Renal cortex interstitium (tissue), 11 donors: ENCODE measurements at regions not wholly inside any gene's neighbourhood (a gene's known extent, or its start where the extent isn't known, plus 50 kb on each side); places are given as distances from the start of the nearest gene placed in this dataset.
"Not testable (repeated sequence)": the region's sequence is repeated elsewhere in the genome, so short reads cannot be mapped to it uniquely, and the experiment has no call there.

ENCODE experiments used
- DNase-seq, 11 donors: peaks; one replicate each; pipeline ENCODE4 v3.0.0-alpha.2; 2013; ENCODE audit warnings: low read depth in 9 of 11, low spot score in 4 of 11; ENCODE audit errors: extremely low read depth in 1 of 11

DNA sequence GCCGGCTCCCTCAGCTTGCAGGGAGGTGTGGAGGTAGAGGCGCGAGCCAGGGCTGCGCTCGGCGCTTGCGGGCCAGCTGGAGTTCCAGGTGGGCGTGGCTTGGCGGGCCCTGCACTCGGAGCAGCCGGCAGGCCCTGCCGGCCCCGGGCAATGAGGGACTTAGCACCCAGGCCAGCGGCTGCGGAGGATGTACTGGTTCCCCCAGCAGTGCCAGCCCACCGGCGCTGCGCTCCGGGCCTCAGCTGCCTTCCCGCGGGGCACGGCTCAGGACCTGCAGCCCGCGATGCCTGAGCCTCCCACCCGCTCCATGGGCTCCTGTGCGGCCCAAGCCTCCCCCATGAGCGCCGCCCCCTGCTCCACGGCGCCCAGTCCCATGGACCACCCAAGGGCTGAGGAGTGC, 1293.6 kb upstream of the NXPH2 start:
- not testable (repeated sequence) for DNase-seq

DNA sequence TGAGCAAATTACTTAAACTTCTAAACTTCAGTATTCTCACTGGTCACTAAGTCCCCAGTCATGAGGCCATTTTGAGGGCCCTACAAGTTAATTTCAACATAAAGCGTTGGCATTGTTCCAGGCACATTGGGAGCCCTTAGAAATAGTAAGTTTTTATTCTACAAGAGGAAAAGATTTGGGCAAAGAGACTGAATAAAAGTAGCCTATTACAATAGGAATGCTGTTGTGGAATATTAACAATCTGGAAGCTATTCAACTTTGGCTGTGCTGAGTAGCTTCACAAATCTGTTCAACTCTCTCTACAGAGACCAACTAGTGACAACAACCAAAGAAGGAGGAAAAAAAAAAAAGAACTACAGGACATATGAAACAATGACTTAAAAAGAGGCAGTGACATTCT, 1287.5 kb upstream of the NXPH2 start:
- no peak for DNase-seq

DNA sequence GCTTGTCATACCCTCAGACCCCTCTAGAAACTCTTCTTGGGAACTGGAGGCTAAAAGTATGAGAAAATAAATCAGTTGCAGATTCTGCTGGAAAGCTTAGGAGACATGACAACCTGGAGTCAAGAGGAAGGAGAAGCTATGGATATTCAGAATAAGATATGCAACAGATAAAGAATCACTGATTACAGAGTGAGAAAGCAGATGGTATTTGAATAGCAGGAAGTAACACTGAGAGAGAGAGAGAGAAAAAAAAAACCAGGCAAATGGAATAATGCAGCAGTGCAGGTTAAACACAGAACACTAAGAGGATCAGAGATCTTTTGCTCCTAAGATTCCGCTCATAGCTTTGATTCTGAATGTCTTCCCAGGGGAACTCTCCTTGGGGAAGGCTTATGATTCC, 1284.1 kb upstream of the NXPH2 start:
- no peak for DNase-seq

GRCh38 chr2:140063356-140063755, 1283.2 kb upstream of the NXPH2 start:
- peak in 9 of 11 donors; percentile 2 to 35 (median 9) for DNase-seq

DNA sequence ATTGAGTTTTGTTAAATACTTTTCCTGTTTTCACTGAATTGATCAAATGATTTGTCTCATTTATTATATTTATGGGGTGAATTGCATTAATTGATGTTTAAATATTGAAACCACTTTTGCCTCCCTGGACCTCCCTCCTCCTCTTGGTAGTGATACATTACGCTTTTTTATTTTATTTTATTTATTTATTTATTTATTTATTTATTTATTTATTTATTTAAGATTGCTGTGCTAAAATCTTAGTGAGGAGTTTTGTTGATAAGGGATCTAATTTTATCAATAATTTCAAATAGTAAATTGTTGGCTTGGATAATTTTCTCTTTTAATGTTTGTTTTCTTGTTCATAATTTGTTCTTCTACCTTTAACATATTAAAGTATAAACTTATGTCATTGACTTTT, 1281.0 kb upstream of the NXPH2 start:
- DNase-seq: no peak

- no peak for DNase-seq
Observed at GRCh38 chr2:140057928-140058327, 1277.7 kb upstream of the NXPH2 start.

GRCh38 chr2:140041811-140042210, 1261.6 kb upstream of the NXPH2 start:
- DNase-seq: no peak

DNA sequence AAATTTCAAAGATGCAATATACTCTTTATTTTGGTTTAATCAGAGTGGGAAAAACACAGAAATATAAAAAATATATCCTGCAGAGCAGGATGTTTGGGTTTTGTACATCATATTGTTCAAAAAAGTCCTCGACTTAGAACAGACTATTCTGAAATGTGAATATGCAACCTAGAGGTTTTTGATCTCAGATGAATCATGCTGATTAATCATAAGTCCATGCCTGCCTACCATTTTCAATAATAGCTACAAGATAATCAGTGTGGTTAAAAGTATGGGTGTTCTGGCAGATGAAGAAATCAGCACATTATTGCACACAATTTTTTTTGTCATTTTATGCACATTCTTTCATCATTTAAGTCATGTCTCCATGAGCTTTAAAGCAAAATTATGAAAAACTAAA, 1261.0 kb upstream of the NXPH2 start:
- DNase-seq: no peak

DNA sequence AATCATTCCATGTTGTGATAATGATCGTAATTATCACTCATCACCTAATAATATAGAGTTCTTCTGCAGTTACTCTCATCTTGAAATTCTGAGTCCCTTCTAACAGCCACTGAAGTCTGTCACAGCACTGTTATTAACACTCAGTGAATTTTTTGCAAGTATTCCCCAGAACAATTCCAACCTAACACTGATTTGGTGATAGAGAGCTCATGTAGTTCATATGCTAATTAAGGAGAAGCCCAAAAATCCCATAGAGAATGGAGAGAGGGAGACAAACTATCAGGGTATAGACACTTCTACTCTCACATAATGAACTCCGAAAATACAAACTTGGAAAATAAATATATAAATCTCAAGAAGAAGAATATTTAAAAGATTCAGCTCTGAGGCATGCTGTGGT, 1253.4 kb upstream of the NXPH2 start:
- DNase-seq: no peak

GRCh38 chr2:140027966-140028365, 1247.8 kb upstream of the NXPH2 start:
- DNase-seq: no peak

- DNase-seq: no peak
Observed at GRCh38 chr2:140027320-140027719, 1247.1 kb upstream of the NXPH2 start.

DNA sequence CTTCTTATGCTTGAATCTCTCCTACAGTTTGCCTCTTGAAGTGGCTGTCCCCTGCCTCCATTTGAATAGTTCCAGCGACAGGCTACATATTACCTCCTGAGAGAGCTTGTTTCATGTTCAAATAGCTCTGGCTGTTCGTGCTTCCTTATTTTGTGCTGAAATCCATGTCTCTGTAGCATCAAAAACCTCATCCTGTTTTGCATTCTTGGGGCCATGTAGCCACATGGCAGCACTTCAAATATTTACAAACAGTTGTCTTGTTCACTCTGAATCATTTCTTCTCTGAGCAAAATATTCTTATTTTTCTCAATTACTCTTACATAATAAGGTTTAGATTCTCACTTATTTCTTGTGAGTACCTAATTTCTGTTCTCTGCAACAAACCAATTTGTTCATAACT, 1243.1 kb upstream of the NXPH2 start:
- DNase-seq: no peak

DNA sequence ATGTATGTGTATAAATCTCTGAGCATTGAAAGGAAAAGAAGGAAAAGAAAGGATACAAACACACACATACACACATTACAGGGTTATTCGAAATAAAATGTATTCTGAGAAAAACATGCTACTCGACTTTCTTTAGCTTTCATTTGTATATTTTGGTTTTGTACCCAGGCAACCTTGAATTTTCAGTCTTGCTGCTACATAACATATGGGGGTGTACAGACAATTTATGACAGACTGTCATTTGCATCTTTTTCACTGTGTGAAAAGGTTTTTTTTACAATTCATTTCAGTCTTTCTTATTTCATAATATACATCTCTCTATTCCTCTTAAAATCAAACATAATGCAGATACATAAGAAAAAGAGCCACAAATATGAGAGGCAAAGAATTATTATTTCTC, 1238.4 kb upstream of the NXPH2 start:
- DNase-seq: no peak

GRCh38 chr2:140014204-140014546, 1234.0 kb upstream of the NXPH2 start:
- DNase-seq: no peak

- DNase-seq: no peak
Observed at GRCh38 chr2:140013545-140014203, 1233.5 kb upstream of the NXPH2 start.

DNA sequence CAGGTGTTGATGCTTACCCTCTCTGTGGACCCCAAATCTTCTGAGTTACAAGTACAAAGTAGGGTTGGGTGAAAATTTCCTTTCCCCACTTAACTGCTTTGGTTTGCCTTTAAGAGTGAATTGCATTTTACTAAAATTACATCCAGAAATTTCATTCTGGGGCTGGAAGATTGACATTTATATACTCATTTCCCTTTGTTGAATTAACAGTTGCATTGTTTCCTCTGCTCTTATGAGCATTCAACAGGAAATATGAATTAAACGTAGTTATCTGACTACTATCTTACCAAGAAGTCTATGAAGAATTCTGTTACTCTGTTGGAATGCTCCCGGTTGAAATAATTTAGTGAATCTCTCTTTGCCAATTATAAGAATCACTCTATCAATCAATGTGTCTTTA, 1231.1 kb upstream of the NXPH2 start:
- no peak for DNase-seq

DNA sequence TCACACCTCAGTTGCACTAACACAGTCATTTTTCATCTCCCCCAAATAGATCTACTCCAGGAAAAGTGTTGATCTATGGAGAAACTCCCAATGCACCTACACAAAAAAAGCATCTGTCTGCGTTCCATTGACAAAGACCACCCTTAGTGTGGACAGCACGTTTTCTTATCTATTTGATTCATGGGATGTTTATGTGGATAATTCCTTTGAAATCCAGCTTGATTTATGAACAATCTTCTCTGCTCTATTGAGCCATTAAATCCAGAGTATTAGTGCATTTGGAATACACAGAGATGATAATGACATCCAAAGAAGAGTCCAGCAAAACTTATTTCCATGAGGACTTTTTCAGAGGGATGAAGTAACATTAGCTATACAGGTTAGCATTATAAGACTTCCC, 1221.9 kb upstream of the NXPH2 start:
- no peak for DNase-seq

- no peak for DNase-seq
Observed at GRCh38 chr2:139992711-139993345, 1212.6 kb upstream of the NXPH2 start.

- DNase-seq: no peak
Observed at GRCh38 chr2:139992078-139992477, 1211.9 kb upstream of the NXPH2 start.

GRCh38 chr2:139990646-139991335, 1210.6 kb upstream of the NXPH2 start:
- DNase-seq: no peak

GRCh38 chr2:139969323-139969722, 1189.1 kb upstream of the NXPH2 start:
- no peak for DNase-seq
